ENCODE measurements at regions not wholly inside any gene's neighbourhood (a gene's known extent, or its start where the extent isn't known, plus 50 kb on each side); places are given as distances from the start of the nearest gene placed in this dataset.
"Not testable (repeated sequence)": the region's sequence is repeated elsewhere in the genome, so short reads cannot be mapped to it uniquely, and the experiment has no call there.

DNA sequence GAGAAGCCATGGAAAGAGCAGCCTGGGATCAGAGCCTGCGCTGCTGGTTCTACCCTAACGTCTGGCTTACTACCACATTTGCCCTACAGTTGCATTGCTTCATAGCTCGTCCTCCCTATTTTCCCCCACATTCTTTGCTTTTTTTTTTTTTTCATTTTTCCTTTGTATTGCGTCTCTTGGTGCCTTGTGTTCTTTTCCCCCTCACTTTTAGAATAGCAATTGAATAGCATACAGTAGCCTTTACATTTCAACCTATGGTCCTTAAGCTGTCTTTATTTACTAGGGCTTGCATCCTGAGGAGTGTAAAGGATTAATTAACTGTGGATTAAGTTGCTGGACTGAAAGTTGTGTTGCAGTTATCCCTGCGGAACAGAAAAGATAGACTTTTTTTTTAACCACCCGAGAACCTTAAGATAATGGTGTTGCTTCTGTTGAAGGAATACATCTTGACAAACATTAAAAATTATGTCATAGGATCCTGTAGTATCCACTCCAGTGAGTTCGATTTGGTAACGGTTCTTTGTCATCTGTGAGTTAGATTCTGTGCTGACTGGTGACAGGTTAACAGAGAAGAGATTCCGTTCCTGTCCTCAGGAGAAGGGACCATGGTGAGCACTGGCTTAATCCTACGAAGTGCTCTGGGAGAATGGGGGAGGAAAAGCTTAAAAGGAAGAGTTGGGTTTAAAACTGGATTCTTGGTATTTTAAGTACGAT is 417.4 kb upstream of the NAALADL2 start:
- Mint-ChIP-seq H3K4me3 (peak overlapping the region in 7 of 8 donors; percentile 63 to 87 (median 80)), H3K9me3 (no peaks in the 10 kb centered on the region), H3K4me1 (peaks cover 10 to 13% (median 13%) of the 10 kb centered on the region in 3 donors), H3K36me3 (no peaks in the 10 kb centered on the region), H3K27ac (no peak overlapping the region), H3K27me3 (peaks cover 8 to 19% (median 15%) of the 10 kb centered on the region in 3 donors)
- ATAC-seq (ENCODE audit: low read depth in 2 of 2): no peak
- no peak for DNase-seq

DNA sequence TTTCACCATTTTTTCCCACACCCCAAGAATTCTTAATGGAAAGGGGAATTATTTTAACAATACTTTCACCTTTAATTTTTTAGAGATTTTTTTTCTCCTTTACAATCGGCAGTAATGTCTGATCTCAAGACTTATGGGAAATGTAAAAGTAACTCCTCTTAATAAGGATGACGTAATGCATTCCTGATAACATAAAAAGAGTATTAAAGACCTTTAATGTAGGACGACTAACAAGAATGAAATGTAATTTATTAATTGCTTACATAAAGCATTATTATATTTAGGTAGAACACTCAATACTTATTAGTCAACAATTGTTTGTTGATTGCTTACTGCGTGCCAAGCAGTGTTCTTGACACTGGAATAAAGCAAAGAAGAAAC is 416.8 kb upstream of the NAALADL2 start:
- Mint-ChIP-seq H3K4me1 (peaks cover 10 to 13% (median 13%) of the 10 kb centered on the region in 3 donors), H3K27ac (no peak overlapping the region), H3K36me3 (no peaks in the 10 kb centered on the region), H3K27me3 (peaks cover 8 to 19% (median 15%) of the 10 kb centered on the region in 3 donors), H3K9me3 (no peaks in the 10 kb centered on the region), H3K4me3 (no peak overlapping the region)
- ATAC-seq (ENCODE audit: low read depth in 2 of 2) (no peak), DNase-seq (no peak)

DNA sequence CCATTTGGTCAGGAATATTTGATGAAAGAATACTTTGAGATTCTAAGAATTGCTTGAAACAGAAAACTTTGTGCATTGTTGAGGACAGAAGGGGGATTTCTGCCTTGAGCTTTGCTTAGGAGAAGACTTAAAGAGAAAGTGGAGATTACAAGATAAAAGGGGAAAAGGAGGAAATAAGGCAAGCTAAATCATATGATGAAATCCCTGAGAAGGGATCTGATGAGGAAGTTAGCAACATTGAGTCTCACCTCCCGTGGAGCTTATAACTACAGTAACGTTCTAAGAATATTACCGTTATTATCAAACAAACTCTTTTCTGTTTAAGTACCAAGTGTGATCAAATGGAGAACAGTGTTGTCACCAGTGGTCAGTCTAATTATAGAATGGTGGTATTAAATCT is 414.7 kb upstream of the NAALADL2 start:
- Mint-ChIP-seq H3K4me1 (peaks cover 10 to 13% (median 13%) of the 10 kb centered on the region in 3 donors), H3K4me3 (no peak overlapping the region)

DNA sequence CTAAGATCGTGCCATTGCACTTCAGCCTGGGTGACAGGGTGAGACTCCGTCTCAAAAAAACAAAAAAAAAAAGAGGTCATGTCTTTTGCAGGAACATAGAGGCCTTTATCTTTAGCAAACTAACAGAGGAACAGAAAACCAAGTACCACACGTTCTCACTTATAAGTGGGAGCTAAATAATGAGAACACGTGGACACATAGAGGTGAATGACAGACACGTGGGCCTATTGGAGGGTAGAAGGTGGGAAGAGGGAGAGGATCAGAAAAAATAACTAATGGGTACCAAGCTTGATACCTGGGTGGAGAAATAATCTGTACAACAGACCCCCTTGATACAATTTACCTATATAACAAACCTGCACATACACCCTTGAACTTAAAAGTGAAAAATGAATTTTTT is 401.4 kb upstream of the NAALADL2 start:
- no peaks in the 10 kb centered on the region for H3K4me1 Mint-ChIP-seq
- DNase-seq (no peak), ATAC-seq (ENCODE audit: low read depth in 2 of 2) (no peak)
- H3K36me3 Mint-ChIP-seq: no peaks in the 10 kb centered on the region
- H3K27me3 Mint-ChIP-seq: no peaks in the 10 kb centered on the region
- H3K4me3 Mint-ChIP-seq: no peak overlapping the region
- H3K9me3 Mint-ChIP-seq: peaks cover 0 to 18% (median 3%) of the 10 kb centered on the region in 7 donors
- peak overlapping the region in 1 of 6 donors; percentile 65 for H3K27ac Mint-ChIP-seq

More for the DNA sequence above, 414.7 kb upstream of the NAALADL2 start:
- Mint-ChIP-seq H3K27me3 (peaks cover 8 to 19% (median 12%) of the 10 kb centered on the region in 3 donors), H3K36me3 (no peaks in the 10 kb centered on the region), H3K27ac (no peak overlapping the region), H3K9me3 (no peaks in the 10 kb centered on the region)
- ATAC-seq (ENCODE audit: low read depth in 2 of 2) (no peak), DNase-seq (no peak)

DNA sequence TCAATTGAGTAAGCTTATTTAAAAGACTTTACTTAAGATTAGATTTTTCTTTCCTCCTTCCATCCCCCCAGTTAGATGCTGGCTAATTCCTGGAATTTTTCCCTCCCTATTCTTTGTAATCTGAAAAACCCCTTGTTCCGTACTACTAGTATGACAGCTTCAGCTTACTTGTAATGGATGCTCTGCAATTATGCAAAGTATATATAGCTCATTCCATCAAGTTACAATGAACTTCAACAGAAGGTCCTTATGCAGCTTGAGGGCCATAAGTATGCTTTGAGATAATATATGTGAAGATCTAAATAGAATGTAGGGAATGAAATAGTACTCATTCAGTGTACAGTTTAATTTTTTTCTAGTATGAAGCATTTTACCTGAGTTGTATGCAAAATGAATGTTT is 398.3 kb upstream of the NAALADL2 start:
- Mint-ChIP-seq H3K4me1 (no peaks in the 10 kb centered on the region), H3K9me3 (peaks cover 0 to 10% (median 2%) of the 10 kb centered on the region in 7 donors), H3K27ac (no peak overlapping the region), H3K4me3 (no peak overlapping the region), H3K36me3 (no peaks in the 10 kb centered on the region), H3K27me3 (no peaks in the 10 kb centered on the region)
- ATAC-seq (ENCODE audit: low read depth in 2 of 2): no peak
- DNase-seq: no peak

DNA sequence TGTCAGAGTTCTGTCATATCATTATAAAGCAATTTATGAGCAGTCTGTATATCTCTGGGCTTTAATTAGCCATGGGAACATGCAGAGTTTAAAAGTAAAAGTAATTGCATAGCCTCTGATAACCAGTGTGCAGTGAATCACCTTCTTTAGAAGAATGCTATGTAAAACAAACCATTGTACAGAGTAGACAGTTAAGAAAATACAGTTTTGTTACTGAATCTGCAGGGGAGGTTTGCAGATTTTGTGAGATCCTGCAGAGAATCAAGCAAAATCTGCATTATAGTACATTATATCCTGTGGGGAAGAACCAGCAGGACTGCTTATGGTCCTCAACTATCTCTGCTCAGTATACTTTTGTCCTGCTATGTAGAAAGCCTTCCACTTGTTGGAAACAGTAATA is 396.2 kb upstream of the NAALADL2 start:
- ATAC-seq (ENCODE audit: low read depth in 2 of 2) (no peak), DNase-seq (no peak)
- Mint-ChIP-seq H3K4me1 (no peaks in the 10 kb centered on the region), H3K27ac (no peak overlapping the region), H3K36me3 (no peaks in the 10 kb centered on the region), H3K9me3 (peaks cover 0 to 1% (median 0%) of the 10 kb centered on the region in 7 donors), H3K27me3 (no peaks in the 10 kb centered on the region), H3K4me3 (no peak overlapping the region)

DNA sequence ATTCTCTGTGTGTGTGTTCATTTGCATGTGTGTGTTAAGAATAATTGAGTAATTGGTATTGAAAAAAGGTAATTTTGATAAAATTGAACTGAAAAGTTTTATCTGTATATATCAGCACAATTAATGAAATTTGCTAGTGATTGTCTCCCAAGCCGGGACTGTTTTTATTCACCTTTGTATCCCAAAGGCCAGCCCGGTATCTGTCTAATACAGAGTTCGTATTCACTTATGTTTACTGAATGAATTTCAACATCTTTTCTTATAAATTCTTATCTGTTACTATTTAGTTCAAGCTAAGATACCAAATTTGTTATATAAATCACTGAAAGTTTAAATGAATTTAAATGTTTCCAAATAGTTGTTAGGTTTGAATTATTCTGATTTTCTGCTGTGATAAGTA is 394.0 kb upstream of the NAALADL2 start:
- no peaks in the 10 kb centered on the region for H3K27me3 Mint-ChIP-seq
- H3K4me3 Mint-ChIP-seq: no peak overlapping the region
- ATAC-seq (ENCODE audit: low read depth in 2 of 2) (no peak), DNase-seq (no peak)
- H3K27ac Mint-ChIP-seq: no peak overlapping the region
- no peaks in the 10 kb centered on the region for H3K36me3 Mint-ChIP-seq
- peaks cover 0 to 1% (median 0%) of the 10 kb centered on the region in 7 donors for H3K9me3 Mint-ChIP-seq
- H3K4me1 Mint-ChIP-seq: no peaks in the 10 kb centered on the region

DNA sequence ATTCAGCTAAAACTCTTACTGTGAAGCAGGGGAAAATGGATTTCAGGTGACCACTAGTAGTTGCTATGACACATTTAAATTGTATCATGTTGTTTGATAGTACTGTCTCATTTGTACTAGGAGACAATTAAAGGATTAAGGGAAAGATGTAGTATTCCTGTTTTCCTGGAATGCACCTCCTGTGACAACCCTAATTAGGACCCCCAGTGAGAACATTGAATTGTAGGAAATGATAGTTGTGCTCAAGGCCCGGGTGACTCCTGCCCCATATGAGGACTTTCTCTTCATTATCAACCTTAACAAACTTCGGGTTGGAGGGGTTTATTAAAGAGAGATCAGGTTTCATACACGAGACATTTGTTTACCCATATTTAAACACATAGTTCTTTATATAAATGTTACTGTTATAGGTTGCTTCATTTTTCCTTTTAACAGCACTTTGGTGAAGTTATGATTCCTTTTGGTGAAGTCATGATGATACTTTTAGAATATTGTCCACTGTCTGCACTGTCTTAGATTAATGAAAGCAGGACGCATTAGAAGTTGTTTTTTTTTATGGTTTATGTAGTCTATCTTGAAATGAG is 392.6 kb upstream of the NAALADL2 start:
- ATAC-seq (ENCODE audit: low read depth in 2 of 2): no peak
- H3K36me3 Mint-ChIP-seq: no peaks in the 10 kb centered on the region
- H3K27ac Mint-ChIP-seq: no peak overlapping the region
- H3K4me1 Mint-ChIP-seq: no peaks in the 10 kb centered on the region
- H3K27me3 Mint-ChIP-seq: no peaks in the 10 kb centered on the region
- H3K4me3 Mint-ChIP-seq: no peak overlapping the region
- H3K9me3 Mint-ChIP-seq: peaks cover 0 to 1% (median 0%) of the 10 kb centered on the region in 7 donors
- DNase-seq: no peak

DNA sequence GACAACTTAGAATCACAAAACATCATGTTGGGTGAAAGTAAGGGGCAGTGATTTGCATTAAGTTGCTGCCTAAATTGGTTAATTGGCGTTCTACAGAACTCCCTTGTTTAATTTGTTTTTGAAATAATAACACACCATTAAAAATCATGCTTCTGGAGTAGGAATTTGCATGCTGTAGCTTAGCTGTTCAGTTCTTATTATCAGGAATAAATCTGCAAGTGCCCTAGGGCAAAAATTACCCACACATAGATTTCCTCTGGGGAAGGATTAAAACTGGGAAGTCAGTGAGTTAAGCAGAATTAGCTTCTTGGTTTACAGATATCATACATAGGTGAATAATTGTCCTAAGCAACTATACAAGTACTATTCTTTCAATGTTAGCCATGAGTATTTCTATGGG is 381.6 kb upstream of the NAALADL2 start:
- no peak for DNase-seq
- H3K36me3 Mint-ChIP-seq: no peaks in the 10 kb centered on the region
- no peak for ATAC-seq (ENCODE audit: low read depth in 2 of 2)
- no peak overlapping the region for H3K27ac Mint-ChIP-seq
- H3K4me3 Mint-ChIP-seq: no peak overlapping the region
- H3K9me3 Mint-ChIP-seq: peaks cover 0 to 5% (median 0%) of the 10 kb centered on the region in 7 donors
- H3K4me1 Mint-ChIP-seq: no peaks in the 10 kb centered on the region
- H3K27me3 Mint-ChIP-seq: no peaks in the 10 kb centered on the region

DNA sequence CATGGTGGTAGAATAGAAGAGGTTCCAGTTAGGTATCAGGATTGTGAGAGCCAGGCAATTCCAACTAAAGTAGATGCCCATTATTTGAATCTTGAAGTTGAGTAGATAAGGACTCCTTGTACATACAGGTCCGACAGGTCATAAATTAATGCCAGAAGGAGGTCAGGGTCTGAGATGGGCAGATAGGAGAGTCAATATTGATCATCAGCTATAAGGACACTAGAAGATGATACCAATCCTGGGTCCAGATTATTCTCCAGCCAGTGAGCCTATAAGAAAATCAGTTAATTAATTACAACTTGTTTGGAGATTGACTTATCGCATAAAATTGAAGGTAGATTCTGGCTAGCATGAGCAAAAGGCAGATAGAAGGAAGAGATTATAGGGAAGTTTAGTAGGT is 378.4 kb upstream of the NAALADL2 start:
- Mint-ChIP-seq H3K27ac (no peak overlapping the region), H3K4me1 (no peaks in the 10 kb centered on the region), H3K9me3 (peaks cover 0 to 5% (median 0%) of the 10 kb centered on the region in 7 donors), H3K4me3 (no peak overlapping the region), H3K36me3 (no peaks in the 10 kb centered on the region), H3K27me3 (no peaks in the 10 kb centered on the region)
- ATAC-seq (ENCODE audit: low read depth in 2 of 2): no peak
- DNase-seq: no peak

DNA sequence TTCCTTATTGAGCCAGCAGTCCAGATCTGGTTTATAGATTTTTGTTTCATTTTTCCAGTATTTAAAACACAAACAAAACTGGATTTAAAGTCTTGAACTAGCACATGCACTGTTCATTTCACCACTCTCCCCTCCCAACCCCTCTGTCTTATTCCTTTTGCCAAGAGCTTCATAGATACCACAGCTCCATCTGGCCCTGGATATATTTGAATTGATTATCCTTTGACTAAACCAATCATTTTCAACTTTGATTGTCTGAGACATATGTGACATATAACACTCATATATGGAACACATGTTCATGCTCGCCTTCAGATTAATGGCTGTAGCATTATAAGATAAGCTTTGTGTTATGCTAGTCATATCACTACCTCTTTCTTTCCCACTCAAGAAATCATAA is 376.6 kb upstream of the NAALADL2 start:
- Mint-ChIP-seq H3K9me3 (peaks cover 0 to 5% (median 0%) of the 10 kb centered on the region in 7 donors), H3K4me1 (no peaks in the 10 kb centered on the region), H3K36me3 (no peaks in the 10 kb centered on the region), H3K4me3 (no peak overlapping the region), H3K27me3 (no peaks in the 10 kb centered on the region), H3K27ac (no peak overlapping the region)
- DNase-seq (no peak), ATAC-seq (ENCODE audit: low read depth in 2 of 2) (no peak)

DNA sequence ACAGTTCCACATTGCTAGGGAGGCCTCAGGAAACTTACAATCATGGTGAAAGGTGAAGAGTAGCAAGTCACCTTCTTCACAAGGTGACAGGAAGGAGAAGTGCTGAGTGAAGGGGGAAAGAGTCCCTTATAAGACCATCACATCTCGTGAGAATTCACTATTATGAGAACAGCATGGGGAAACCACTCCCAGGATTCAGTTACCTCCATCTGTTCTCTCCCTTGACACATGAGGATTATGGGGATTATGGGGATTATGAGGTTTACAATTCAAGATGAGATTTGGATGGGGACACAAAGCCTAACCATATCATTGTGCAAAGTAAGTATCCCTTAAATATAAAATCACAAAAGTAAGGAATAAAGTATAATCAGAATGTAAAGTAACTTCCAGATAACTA is 375.9 kb upstream of the NAALADL2 start:
- Mint-ChIP-seq H3K27me3 (no peaks in the 10 kb centered on the region), H3K9me3 (peaks cover 0 to 5% (median 0%) of the 10 kb centered on the region in 7 donors), H3K4me3 (no peak overlapping the region), H3K27ac (no peak overlapping the region), H3K36me3 (no peaks in the 10 kb centered on the region), H3K4me1 (no peaks in the 10 kb centered on the region)
- ATAC-seq (ENCODE audit: low read depth in 2 of 2) (no peak), DNase-seq (no peak)

DNA sequence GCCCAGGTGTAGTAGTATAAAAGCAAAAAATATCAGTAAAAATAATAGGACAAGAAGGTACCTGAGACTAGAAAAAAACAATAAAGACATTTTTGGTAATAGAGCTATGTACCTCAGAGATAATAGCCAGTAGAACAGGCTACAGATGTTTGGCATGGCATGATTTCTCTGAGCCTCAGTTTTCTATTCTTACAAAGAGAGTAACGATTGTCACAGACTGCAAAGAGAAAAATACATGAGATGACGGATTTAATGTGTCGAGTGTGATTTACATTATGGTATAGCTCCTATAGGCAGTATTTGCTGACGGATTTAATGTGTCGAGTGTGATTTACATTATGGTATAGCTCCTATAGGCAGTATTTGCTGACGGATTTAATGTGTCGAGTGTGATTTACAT is 375.3 kb upstream of the NAALADL2 start:
- DNase-seq; H3K27ac Mint-ChIP-seq; H3K9me3 Mint-ChIP-seq; H3K36me3 Mint-ChIP-seq; H3K27me3 Mint-ChIP-seq; H3K4me1 Mint-ChIP-seq; ATAC-seq (ENCODE audit: low read depth in 2 of 2); H3K4me3 Mint-ChIP-seq: not testable (repeated sequence)

DNA sequence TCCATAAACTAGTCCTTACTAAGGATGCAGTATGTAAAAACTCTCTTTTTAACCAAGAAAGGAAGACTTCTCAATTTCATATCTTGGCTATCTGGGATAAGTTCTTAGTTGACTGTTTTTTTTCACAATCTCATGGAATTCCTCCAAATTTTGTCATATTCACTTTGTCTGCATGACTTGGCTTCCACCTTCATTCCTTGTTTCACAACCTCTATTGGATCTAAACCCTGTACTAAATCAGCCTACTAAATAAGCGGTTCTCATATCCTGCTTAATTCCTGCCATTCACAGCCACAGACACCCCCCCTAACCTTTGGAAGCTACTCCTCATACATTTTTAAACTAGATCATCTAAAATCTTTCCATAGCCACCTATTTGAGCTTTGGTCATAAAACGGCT is 370.6 kb upstream of the NAALADL2 start:
- H3K4me1 Mint-ChIP-seq: no peaks in the 10 kb centered on the region
- DNase-seq (no peak), ATAC-seq (ENCODE audit: low read depth in 2 of 2) (no peak)
- no peak overlapping the region for H3K27ac Mint-ChIP-seq
- peaks cover 0 to 10% (median 5%) of the 10 kb centered on the region in 7 donors for H3K9me3 Mint-ChIP-seq
- H3K36me3 Mint-ChIP-seq: no peaks in the 10 kb centered on the region
- no peaks in the 10 kb centered on the region for H3K27me3 Mint-ChIP-seq
- no peak overlapping the region for H3K4me3 Mint-ChIP-seq
